ENCODE measurements at regions not wholly inside any gene's neighbourhood (a gene's known extent, or its start where the extent isn't known, plus 50 kb on each side); places are given as distances from the start of the nearest gene placed in this dataset.
A peak's percentile ranks its signal among the peaks of the same experiment; 100 is the strongest.
"Not testable (repeated sequence)": the region's sequence is repeated elsewhere in the genome, so short reads cannot be mapped to it uniquely, and the experiment has no call there.

- not testable (repeated sequence) for DNase-seq (ENCODE audit: low read depth)
These were observed 585.9 kb upstream of the SEMA6D start for GRCh38 chr15:47131450-47131849.

DNA sequence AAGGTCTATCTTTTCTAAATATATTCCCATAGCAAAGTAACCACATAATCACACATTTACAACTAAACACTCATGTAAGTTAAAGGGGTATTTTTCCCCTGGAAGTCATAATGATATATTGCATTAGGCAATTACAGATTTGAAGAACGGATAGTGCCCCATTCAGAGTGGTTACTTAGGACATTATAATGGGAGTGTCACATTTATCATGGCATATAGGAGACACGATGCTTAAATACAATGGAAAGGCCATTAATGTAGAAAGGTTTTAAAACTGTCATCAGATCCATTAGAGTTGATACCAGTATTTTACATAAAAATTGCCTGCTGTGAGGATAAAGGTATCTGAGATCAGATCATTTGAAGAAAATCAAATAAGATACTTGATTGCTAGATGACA, 582.0 kb upstream of the SEMA6D start:
- no peak for DNase-seq (ENCODE audit: low read depth)

DNA sequence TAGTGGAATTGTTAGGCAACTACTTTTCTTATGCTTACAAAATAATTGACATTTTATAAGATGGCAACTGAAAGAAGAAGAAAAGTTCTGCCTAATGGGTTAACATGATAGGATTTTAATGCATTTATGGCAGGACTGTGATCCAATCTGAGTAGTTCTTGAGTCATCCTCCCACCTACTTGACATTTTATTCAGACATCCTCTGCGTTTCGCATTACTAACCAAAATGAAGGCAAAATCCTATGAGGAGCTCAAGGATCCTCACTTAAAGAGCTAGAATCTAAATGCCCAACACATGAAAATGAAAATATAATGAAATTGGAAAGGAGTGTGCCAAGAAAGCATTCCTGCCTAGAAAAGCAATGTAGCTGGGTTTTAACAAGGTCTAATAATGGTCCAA, 581.1 kb upstream of the SEMA6D start:
- DNase-seq (ENCODE audit: low read depth), result no peak

DNA sequence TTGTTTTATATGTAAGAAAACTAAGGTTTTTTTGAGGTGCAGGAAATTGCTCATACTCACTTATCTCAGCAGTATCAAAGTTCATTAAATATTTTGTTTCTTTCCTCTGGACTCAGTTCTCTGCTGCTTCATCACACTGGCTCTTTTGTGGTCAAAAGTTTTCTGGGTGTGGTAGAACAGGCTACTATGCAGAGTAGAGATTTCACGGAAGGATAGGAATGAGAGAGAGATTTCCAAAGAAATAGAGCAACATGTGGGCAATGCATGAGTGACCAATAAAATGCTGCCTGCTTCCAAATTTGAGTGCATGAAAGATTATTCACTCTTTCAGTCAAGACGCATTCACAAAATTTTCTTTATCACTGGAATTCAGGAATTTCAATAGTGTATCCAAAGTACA, 577.3 kb upstream of the SEMA6D start:
- no peak for DNase-seq (ENCODE audit: low read depth)

DNA sequence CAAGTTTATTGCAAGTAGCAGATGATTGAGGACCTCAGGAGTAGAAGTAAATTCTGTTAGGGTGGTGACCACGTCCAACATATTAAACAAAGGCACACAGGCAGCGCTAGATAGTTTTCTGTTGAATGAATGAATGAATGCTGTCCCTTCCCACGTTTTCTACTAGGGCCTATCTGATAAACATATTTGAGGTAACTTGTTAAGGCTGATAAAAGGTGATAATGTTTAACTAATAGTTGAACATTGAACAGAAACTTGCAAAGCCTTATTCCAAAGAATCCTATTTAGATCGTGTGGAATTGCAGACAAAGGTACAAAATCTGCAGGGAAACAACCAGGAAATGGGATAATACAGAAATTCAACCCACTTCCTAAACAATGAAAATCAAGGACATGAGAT, 559.5 kb upstream of the SEMA6D start:
- no peak for DNase-seq (ENCODE audit: low read depth)

GRCh38 chr15:47158573-47158972, 558.7 kb upstream of the SEMA6D start:
- no peak for DNase-seq (ENCODE audit: low read depth)

- DNase-seq (ENCODE audit: low read depth), result no peak
These were observed 540.1 kb upstream of the SEMA6D start for GRCh38 chr15:47177177-47177576.

DNA sequence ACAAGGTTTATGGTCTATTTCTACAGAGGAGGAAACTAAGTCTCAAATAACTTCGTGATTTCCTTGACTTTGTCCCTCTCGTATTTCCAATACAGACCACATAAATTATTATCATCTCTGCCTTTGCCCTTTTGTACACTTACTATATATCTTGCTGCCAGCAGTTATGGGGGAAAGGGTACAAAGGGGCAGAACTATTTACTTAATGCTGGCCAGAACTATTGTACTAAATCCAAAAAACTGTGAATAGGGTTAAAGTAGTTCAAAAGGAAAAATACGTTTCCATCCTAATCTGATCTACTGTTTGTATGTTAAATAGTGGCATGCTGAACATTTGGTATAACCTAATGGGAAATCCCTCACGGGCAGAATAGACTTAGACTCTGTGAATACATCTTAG, 537.3 kb upstream of the SEMA6D start:
- DNase-seq (ENCODE audit: low read depth), result no peak

DNA sequence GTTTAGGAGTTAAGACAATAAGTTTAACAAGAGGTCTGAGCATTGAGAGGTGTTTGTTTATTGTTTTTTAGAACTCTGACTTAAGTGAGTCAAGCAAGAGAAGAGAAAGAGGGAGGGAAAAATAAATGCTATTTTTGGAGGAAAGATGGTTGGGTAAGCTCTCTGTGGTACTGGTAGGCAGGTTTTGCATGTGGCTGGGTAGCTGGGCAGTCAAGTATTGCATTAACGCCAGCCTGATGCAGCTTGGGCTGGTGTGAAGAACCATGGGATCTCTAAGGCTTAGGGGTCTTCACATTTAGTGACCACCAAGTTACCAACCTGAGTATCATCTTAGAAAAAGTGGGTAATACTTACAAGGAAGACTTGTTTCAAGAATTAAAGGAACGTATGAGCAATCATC, 534.5 kb upstream of the SEMA6D start:
- no peak for DNase-seq (ENCODE audit: low read depth)

GRCh38 chr15:47184003-47184907, 533.0 kb upstream of the SEMA6D start:
- DNase-seq (ENCODE audit: low read depth), result no peak

DNA sequence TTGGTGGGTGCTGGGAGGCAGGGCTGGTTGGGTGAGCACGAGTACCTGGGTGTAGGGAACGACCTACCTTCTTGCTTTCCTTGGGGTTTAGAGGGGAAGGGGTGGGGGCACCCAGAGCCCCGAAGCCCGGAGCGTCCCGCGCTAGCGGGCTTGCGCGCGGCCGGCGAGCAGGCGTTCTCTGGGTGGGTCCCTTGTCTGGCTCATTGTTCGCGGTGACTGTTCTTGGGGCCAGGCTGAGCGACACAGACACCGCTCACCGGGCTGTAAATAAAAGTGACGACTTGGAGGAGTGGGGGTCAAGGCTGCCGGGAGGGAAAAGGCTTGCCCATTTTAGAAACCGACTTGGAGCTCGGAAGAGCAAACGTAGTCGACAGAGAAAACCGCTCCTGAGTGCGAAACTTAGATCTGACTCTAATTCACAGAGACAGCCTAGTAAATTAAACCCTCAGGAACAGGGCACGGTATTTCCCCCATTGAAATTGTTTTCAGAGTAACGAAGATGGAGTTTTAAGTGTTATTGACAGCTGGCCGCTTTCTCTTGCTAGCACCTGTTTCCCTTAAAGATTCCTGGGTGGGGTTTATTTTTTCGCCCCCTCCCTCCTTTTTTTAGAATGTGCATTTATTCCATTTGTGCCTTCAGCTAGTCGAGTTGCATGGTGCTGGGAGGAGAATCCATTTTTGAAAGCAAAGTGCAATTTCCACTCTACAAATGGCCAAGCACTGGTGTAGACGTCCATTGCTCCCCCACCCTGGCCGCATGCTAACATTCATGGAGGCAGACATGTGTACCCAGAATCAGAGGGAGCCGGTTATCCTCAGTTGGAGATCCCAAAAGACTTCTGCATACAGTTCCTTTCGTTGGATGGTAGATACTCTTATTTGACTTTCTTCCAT, 532.1 kb upstream of the SEMA6D start:
- DNase-seq (ENCODE audit: low read depth), result no peak

DNA sequence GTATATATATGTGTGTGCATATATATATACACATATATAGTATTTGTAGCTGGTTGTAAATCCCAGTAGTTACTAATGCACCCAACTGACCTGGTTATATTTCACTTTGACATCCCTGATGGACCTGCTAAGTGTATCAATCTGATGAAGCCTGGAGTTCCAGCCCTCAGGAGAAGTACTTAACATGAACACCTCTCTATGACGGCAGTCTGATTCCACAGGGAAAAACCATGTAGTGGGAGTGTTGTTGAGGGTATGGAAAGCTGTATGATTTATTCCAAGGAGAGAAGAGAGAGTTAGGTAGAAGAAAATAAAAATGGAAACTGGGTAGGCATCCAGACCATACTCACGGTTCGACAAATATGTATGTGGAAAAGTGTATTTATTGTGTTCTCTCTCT, 531.2 kb upstream of the SEMA6D start:
- no peak for DNase-seq (ENCODE audit: low read depth)

- DNase-seq (ENCODE audit: low read depth), result no peak
These were observed 528.4 kb upstream of the SEMA6D start for GRCh38 chr15:47188758-47189507.

- no peak for DNase-seq (ENCODE audit: low read depth)
These were observed 522.6 kb upstream of the SEMA6D start for GRCh38 chr15:47194718-47195117.

- DNase-seq (ENCODE audit: low read depth), result peak; percentile 29
These were observed 521.3 kb upstream of the SEMA6D start for GRCh38 chr15:47196048-47196447.

DNA sequence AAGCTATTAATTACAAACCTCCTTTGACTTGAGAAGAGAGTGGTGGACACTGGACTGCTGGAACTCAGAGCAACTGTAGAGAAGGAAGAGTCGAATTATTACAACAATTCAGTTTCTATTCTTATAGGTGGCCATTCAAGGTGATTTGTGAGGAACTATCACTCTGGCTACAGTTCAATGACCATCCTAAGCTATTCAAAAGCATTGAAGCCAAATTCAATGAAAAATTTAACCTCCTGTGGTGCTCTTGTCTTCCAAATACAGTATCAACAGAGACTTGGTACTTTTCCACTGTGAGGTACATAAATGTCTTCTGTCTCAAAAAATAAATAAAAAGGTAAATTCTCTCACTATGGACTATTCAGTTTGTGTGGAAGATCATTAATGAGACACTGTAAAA, 513.3 kb upstream of the SEMA6D start:
- no peak for DNase-seq (ENCODE audit: low read depth)

- no peak for DNase-seq (ENCODE audit: low read depth)
These were observed 510.8 kb upstream of the SEMA6D start for GRCh38 chr15:47206358-47206978.

- DNase-seq (ENCODE audit: low read depth), result no peak
These were observed 507.7 kb upstream of the SEMA6D start for GRCh38 chr15:47209591-47209990.

DNA sequence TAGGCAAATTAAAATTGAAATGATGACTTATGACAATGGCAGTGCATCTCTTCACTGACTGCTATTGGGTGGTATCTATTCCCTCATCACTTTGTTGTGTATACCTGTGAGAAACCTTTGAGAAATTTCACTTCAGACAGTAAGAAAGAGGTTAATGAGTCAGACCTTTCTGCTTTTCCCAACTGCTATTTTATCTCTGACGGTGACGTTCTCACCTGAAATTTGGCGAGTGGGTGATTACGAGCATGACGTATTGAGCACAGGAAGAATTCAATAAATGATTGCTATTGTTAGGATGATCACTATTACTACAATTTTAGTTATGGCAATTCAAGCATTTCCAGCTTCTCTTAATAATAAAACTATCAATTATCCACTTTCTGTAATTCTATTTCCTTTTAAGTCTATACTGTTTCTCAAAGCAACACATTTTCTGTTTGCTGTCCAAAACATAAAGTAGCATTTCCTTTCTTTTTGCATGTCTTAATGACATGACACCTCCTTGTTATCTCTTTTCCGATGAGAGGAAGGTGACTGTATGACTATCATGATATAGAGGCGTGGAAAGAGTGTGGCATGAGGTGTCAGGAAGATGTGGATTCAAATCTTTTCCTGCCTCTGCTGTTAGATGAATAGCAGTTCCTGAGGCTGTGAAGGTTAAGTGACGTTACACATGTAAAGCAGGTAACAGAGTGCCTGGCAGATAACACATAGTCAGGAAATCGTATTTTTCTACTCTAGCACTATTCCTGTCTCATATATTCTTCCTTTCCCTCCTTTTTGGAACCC, 504.9 kb upstream of the SEMA6D start:
- no peak for DNase-seq (ENCODE audit: low read depth)

- DNase-seq (ENCODE audit: low read depth), result no peak
These were observed 503.4 kb upstream of the SEMA6D start for GRCh38 chr15:47213883-47214282.

DNA sequence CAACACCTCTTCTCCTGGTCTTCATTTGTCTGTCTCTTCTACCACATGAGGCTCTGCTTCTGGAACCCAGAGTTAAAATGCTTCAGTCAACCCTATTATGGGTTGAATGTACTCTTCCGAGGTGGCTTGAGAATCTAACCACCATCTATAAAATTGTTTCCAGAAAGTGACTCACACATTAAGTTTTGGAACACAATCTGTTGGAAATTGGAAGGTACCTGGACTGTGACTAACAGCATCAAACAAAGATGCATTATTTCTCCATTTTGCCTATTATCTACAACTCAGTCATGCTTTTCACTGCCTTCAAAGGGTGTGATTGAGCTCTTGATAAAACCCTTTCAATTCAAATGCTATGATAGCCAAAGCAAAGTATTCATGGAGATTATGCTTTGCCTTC, 499.0 kb upstream of the SEMA6D start:
- DNase-seq (ENCODE audit: low read depth), result no peak
